SK-N-SH treated with all-trans-retinoic acid at 6 μM for 48 hours (cell line): ENCODE measurements at regions not wholly inside any gene's neighbourhood (a gene's known extent, or its start where the extent isn't known, plus 50 kb on each side); places are given as distances from the start of the nearest gene placed in this dataset.

Experiments
- ARNTL ChIP-seq: fragments of 450-650 bp; formaldehyde crosslinking; IDR thresholded peaks from 2 replicates; pipeline ENCODE4 v1.5.0; 2020; ENCODE audit warnings: low read depth, mild to moderate bottlenecking, moderate library complexity, borderline replicate concordance
- GLIS3 ChIP-seq: fragments of 250-450 bp; sonication (Bioruptor Pico); IDR thresholded peaks from 2 replicates; pipeline ENCODE4 v1.5.0; 2020; ENCODE audit warnings: mild to moderate bottlenecking, moderate library complexity
- ZNF565 ChIP-seq: fragments of 450-650 bp; formaldehyde crosslinking; conservative IDR thresholded peaks from 2 replicates; pipeline ENCODE4 v1.5.0; 2020; ENCODE audit warnings: low read depth, mild to moderate bottlenecking, moderate library complexity

DNA sequence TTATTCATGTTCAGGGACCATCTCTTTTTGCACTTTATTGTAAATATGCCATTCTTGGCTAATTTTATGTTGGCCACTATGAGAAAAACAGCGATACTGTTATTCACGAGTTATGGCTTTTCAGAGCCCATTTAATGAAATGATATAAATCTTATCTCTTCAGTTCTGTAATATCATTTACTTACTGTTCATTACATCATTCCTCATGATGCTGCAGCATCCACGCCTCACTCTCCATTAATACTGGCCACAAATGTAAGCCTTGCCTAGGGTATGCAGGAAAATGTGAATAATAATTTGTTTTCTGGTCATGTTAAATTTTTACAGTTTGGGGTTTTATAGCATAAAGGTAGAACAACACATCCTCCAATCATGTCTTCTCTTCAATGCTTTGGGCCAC, 639.6 kb downstream of the SMARCA1 start:
- no peak for TF ChIP-seq GLIS3 (CRISPR knock-in tag)
- no peak for TF ChIP-seq ZNF565 (CRISPR knock-in tag)
- TF ChIP-seq ARNTL (CRISPR knock-in tag): no peak
